GM12878 (cell line): ENCODE measurements at regions not wholly inside any gene's neighbourhood (a gene's known extent, or its start where the extent isn't known, plus 50 kb on each side); places are given as distances from the start of the nearest gene placed in this dataset.

Experiments used
- ATAC-seq: fragments of 200-7000 bp; cut with Tn5 transposase; 3 replicates; pipeline ENCODE4 v1.9.1; 2020; ENCODE audit warnings: mild to moderate bottlenecking, moderate library complexity
- BruUV-seq: library from RNA; stranded (reverse); fragments of 400-500 nt; replicated peaks from 2 replicates; lab custom pipeline; 2021; lab: Mats Ljungman, UMichigan
- CTCF ChIA-PET: fragments of 300-600 bp; sonication (Branson Sonifier 250); formaldehyde crosslinking; extraction: SDS; loops from one replicate; lab custom pipeline; 2021; ENCODE audit warnings: inconsistent platforms; lab: Yijun Ruan, JAX
- POLR2A ChIA-PET: fragments of 350-600 bp; formaldehyde crosslinking; extraction: SDS; loops from one replicate; lab custom pipeline; 2021; ENCODE audit warnings: inconsistent platforms; lab: Charles Lee
- RAD21 ChIA-PET: fragments of 300-600 bp; sonication (Branson Sonifier 250); formaldehyde crosslinking; loops from one replicate; lab custom pipeline; 2023; ENCODE audit warnings: antibody characterized with exemption; ENCODE audit not compliant: unreplicated experiment; lab: Charles Lee
- SMC1A ChIA-PET: fragments of 300-600 bp; sonication (Branson Sonifier 250); formaldehyde crosslinking; loops from one replicate; lab custom pipeline; 2023; ENCODE audit not compliant: unreplicated experiment, uncharacterized antibody; lab: Charles Lee
- DNase-seq: peaks from one replicate; pipeline ENCODE4 v3.0.0-alpha.2; 2011; ENCODE audit warnings: low read depth, low spot score
- FAIRE-seq: peaks from 3 replicates; lab custom pipeline; 2011; peaks lifted over from hg19 to GRCh38; lab: Jason Lieb, UNC
- H2AFZ ChIP-seq: 2 replicates; pipeline ENCODE4 v1.6.0; 2011; ENCODE audit warnings: low read depth, low read length, control low read depth; ENCODE audit not compliant: control insufficient read depth
- H3K27ac ChIP-seq: 2 replicates; pipeline ENCODE4 v1.5.1; 2011; ENCODE audit warnings: control low read depth; ENCODE audit not compliant: control insufficient read depth, insufficient read depth
- H3K27me3 ChIP-seq, 2 experiments: replicated peaks in 1 of 2; 2 replicates each; pipeline versions ENCODE4 v1.6.0 to v1.6.1; 2011; ENCODE audit warnings: low read length in 1 of 2; ENCODE audit not compliant: control insufficient read depth in 2 of 2, insufficient read depth in 2 of 2
- H3K36me3 ChIP-seq, 2 experiments: 2 replicates each; pipeline ENCODE4 v1.5.1; 2011; ENCODE audit warnings: low read length in 1 of 2; ENCODE audit not compliant: control insufficient read depth in 2 of 2, insufficient read depth in 2 of 2
- H3K4me1 ChIP-seq: 2 replicates; pipeline ENCODE4 v1.6.1; 2011; ENCODE audit warnings: mild to moderate bottlenecking, low read length, moderate library complexity, mixed read lengths; ENCODE audit not compliant: control insufficient read depth, insufficient read depth
- H3K4me2 ChIP-seq: 2 replicates; pipeline ENCODE4 v1.6.0; 2011; ENCODE audit warnings: control low read depth; ENCODE audit not compliant: control insufficient read depth, insufficient read depth
- H3K4me3 ChIP-seq: fragments of 200-600 bp; sonication (generic); 2 replicates; pipeline ENCODE4 v1.5.1; 2016
- H3K79me2 ChIP-seq: 2 replicates; pipeline ENCODE4 v1.6.0; 2011; ENCODE audit warnings: low read length; ENCODE audit not compliant: control insufficient read depth, insufficient read depth
- H3K9ac ChIP-seq: 2 replicates; pipeline ENCODE4 v1.8.0; 2011; ENCODE audit warnings: low read length, control low read depth, mixed read lengths; ENCODE audit not compliant: control insufficient read depth, insufficient read depth
- H3K9me3 ChIP-seq: replicated peaks from 3 replicates; pipeline ENCODE4 v1.5.1; 2011; ENCODE audit warnings: mild to moderate bottlenecking, low read length; ENCODE audit not compliant: control insufficient read depth, insufficient read depth
- H4K20me1 ChIP-seq: 2 replicates; pipeline ENCODE4 v1.6.0; 2011; ENCODE audit not compliant: control insufficient read depth, insufficient read depth
- ATF7 ChIP-seq: fragments of 450-650 bp; IDR thresholded peaks from 2 replicates; pipeline ENCODE4 v1.6.1; 2016; ENCODE audit warnings: low read depth, mild to moderate bottlenecking
- BACH1 ChIP-seq: fragments of 450-650 bp; IDR thresholded peaks from 2 replicates; pipeline ENCODE4 v1.6.1; 2017; ENCODE audit warnings: mild to moderate bottlenecking, borderline replicate concordance
- DPF2 ChIP-seq: fragments of 450-650 bp; IDR thresholded peaks from 2 replicates; pipeline ENCODE4 v1.6.1; 2017; ENCODE audit warnings: mild to moderate bottlenecking
- E4F1 ChIP-seq: fragments of 450-650 bp; IDR thresholded peaks from 2 replicates; pipeline ENCODE4 v1.6.1; 2018; ENCODE audit warnings: borderline replicate concordance, mild to moderate bottlenecking; ENCODE audit not compliant: partially characterized antibody
- FOS ChIP-seq: IDR thresholded peaks from 3 replicates; pipeline ENCODE4 v1.6.1; 2011; ENCODE audit warnings: borderline replicate concordance; ENCODE audit not compliant: insufficient read length; ENCODE audit errors: extremely low read depth
- GABPA ChIP-seq: IDR thresholded peaks from 2 replicates; pipeline ENCODE4 v1.6.1; 2014; ENCODE audit warnings: antibody characterized with exemption, low read depth, mild to moderate bottlenecking, inconsistent platforms
- GATAD2B ChIP-seq: fragments of 450-650 bp; conservative IDR thresholded peaks from 2 replicates; pipeline ENCODE4 v1.6.1; 2017; ENCODE audit warnings: low read depth, mild to moderate bottlenecking, moderate library complexity
- JUNB ChIP-seq: IDR thresholded peaks from 2 replicates; pipeline ENCODE4 v1.6.1; 2016; ENCODE audit warnings: antibody characterized with exemption, mild to moderate bottlenecking
- MAX ChIP-seq: IDR thresholded peaks from 2 replicates; pipeline ENCODE4 v1.6.1; 2012; ENCODE audit warnings: low read depth, low read length, improper control_type of control experiment
- NFXL1 ChIP-seq: fragments of 450-650 bp; IDR thresholded peaks from 2 replicates; pipeline ENCODE4 v1.6.1; 2017; ENCODE audit warnings: antibody characterized with exemption, mild to moderate bottlenecking, borderline replicate concordance
- RUNX3 ChIP-seq: IDR thresholded peaks from 2 replicates; pipeline ENCODE4 v1.6.1; 2012; ENCODE audit warnings: low read length, inconsistent platforms
- SIX5 ChIP-seq: IDR thresholded peaks from 2 replicates; pipeline ENCODE4 v1.6.1; 2011; ENCODE audit warnings: mild to moderate bottlenecking, low read depth, low read length, moderate library complexity; ENCODE audit not compliant: severe bottlenecking
- SMAD1 ChIP-seq: fragments of 450-650 bp; IDR thresholded peaks from 2 replicates; pipeline ENCODE4 v1.6.1; 2018; ENCODE audit warnings: mild to moderate bottlenecking, low read depth; ENCODE audit not compliant: partially characterized antibody
- SMC3 ChIP-seq: IDR thresholded peaks from 2 replicates; pipeline ENCODE4 v1.6.1; 2011; ENCODE audit warnings: low read length, improper control_type of control experiment, borderline replicate concordance
- SUPT20H ChIP-seq: IDR thresholded peaks from 2 replicates; pipeline ENCODE4 v1.6.1; 2011; ENCODE audit warnings: low read depth, mild to moderate bottlenecking, low read length, moderate library complexity, borderline replicate concordance; ENCODE audit not compliant: control insufficient read depth
- ZNF24 ChIP-seq: fragments of 450-650 bp; IDR thresholded peaks from 2 replicates; pipeline ENCODE4 v1.6.1; 2017; ENCODE audit warnings: antibody characterized with exemption, mild to moderate bottlenecking
- ZNF622 ChIP-seq: fragments of 450-650 bp; IDR thresholded peaks from 2 replicates; pipeline ENCODE4 v1.6.1; 2017; ENCODE audit warnings: mild to moderate bottlenecking, inconsistent platforms
- WGBS: methylation state at CpG from one replicate; pipeline ENCODE4 v1.1.6; 2016; ENCODE audit warnings: low lambda C conversion rate; ENCODE audit not compliant: insufficient replicate concordance, insufficient coverage; ENCODE audit errors: missing lambda C conversion rate; 5-methylcytosine and 5-hydroxymethylcytosine counted together
- in situ Hi-C: fragments of 300-500 bp; cut with MboI; formaldehyde crosslinking; loops from 9 replicates; pipeline ENCODE4 v1.14.3; 2018; ENCODE audit warnings: mixed read lengths
- intact Hi-C: fragments of 100-400 bp; cut with micrococcal nuclease; formaldehyde crosslinking; loops from one replicate; pipeline ENCODE4 v1.14.2; 2022; ENCODE audit not compliant: unreplicated experiment
- TF ChIP-seq, protein P1 (sequence below): IDR thresholded peaks from 2 replicates; pipeline ENCODE4 v1.6.1; 2012; ENCODE audit warnings: mild to moderate bottlenecking, low read depth, low read length

DNA sequence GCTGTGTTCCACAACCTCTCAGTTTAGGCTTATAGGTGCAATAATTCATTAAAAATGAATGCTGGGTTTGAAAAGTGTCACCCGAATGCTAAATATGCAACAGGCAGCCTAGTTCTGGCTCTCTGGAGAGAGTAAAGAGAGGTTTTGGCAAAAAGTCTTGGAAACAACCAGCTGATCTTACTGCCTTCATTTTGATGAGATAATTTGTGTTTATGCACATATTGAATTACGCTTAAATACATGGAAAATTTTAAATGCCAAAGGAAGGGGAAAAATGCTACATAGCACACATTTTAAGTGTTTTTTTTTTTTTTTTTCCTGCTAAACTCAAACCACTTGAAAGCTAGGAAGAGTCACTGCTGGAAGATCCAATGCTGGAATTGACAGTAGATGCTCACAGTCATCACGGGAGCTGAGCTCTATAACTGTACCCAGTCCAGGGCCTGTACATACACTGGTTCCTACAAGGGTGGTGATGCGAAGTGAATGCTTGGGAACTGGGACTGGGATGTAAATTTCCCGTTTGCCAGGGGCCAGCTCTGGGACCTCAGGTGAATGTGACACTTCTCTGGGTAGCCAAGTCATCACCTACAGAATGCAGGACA lies 151.5 kb downstream of the PFKFB3 start:
- H3K4me2 ChIP-seq: no peak overlapping the region
- no peak overlapping the region for H2AFZ ChIP-seq
- peaks cover 4% of the 10 kb centered on the region; the same call in 2 of the 3 replicates for H3K9me3 ChIP-seq
- H3K36me3 ChIP-seq: no peaks in the 10 kb centered on the region
- ChIA-PET SMC1A (interaction anchor here (0.8 to 10.1 kb wide), 5 partner anchors 9 to 44 kb away, joined by 3 to 138 read pairs (median 4); no protein-coding TSS in a partner anchor), CTCF (interaction anchor here (0.9 kb wide), 1 partner anchor 32 kb away, joined by 3 read pairs; no protein-coding TSS in a partner anchor), RAD21 (interaction anchor here (0.8 to 1.0 kb wide), 2 partner anchors 47 to 200 kb away, joined by 3 read pairs; no protein-coding TSS in a partner anchor), POLR2A (no interaction called here)
- no peaks in the 10 kb centered on the region for H4K20me1 ChIP-seq
- 44% methylated on average over 5 of the region's 5 CpGs for WGBS
- no peaks in the 10 kb centered on the region for H3K79me2 ChIP-seq
- no peak overlapping the region for H3K27ac ChIP-seq
- FAIRE-seq (no peak), ATAC-seq (no peak), DNase-seq (no peak)
- H3K9ac ChIP-seq: no peak overlapping the region
- intact Hi-C loops (no loop called here), in situ Hi-C loops (no loop called here)
- H3K4me1 ChIP-seq: peaks cover 9% of the 10 kb centered on the region; the same call in 1 of the 2 replicates
- H3K27me3 ChIP-seq: no peaks in the 10 kb centered on the region
- no TSS peak for BruUV-seq
- no peak overlapping the region for H3K4me3 ChIP-seq
- TF ChIP-seq SUPT20H (no peak), SMC3 (no peak), SMAD1 (no peak), JUNB (no peak), BACH1 (no peak), ZNF24 (no peak), FOS (no peak), GATAD2B (no peak), RUNX3 (no peak), NFXL1 (no peak), GABPA (no peak), MAX (no peak), ATF7 (no peak), E4F1 (no peak), DPF2 (no peak), ZNF622 (no peak), SIX5 (no peak)
- TF ChIP-seq, protein P1, sequence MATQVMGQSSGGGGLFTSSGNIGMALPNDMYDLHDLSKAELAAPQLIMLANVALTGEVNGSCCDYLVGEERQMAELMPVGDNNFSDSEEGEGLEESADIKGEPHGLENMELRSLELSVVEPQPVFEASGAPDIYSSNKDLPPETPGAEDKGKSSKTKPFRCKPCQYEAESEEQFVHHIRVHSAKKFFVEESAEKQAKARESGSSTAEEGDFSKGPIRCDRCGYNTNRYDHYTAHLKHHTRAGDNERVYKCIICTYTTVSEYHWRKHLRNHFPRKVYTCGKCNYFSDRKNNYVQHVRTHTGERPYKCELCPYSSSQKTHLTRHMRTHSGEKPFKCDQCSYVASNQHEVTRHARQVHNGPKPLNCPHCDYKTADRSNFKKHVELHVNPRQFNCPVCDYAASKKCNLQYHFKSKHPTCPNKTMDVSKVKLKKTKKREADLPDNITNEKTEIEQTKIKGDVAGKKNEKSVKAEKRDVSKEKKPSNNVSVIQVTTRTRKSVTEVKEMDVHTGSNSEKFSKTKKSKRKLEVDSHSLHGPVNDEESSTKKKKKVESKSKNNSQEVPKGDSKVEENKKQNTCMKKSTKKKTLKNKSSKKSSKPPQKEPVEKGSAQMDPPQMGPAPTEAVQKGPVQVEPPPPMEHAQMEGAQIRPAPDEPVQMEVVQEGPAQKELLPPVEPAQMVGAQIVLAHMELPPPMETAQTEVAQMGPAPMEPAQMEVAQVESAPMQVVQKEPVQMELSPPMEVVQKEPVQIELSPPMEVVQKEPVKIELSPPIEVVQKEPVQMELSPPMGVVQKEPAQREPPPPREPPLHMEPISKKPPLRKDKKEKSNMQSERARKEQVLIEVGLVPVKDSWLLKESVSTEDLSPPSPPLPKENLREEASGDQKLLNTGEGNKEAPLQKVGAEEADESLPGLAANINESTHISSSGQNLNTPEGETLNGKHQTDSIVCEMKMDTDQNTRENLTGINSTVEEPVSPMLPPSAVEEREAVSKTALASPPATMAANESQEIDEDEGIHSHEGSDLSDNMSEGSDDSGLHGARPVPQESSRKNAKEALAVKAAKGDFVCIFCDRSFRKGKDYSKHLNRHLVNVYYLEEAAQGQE: no peak
